SW480 (cell line): ENCODE measurements at regions not wholly inside any gene's neighbourhood (a gene's known extent, or its start where the extent isn't known, plus 50 kb on each side); places are given as distances from the start of the nearest gene placed in this dataset.
A peak's percentile ranks its signal among the peaks of the same experiment; 100 is the strongest.

Experiments
- DNase-seq: peaks from one replicate; pipeline ENCODE4 v3.0.0-alpha.2; 2016; ENCODE audit warnings: low spot score

DNA sequence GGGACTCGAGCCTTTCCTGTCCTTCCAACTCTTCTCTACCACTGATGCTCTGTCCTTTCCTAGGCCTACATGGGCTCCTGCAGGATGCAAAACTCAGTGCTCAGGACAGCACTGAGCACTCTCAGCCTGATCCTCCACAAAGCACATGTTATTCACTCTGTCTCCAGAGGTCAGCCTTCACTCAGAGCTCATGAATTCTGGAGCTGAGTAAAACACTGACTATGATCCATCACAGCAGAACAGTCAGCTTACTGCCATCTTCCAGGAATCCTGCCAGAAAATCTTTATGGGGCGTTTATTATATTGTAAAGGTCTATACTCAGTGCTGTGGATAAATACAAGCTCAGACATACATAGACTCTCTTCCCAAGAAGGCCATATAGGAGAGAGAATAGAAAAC lies 121.5 kb upstream of the CPEB2 start:
- no peak for DNase-seq

GRCh38 chr4:14883166-14883565 lies 119.1 kb upstream of the CPEB2 start:
- DNase-seq: no peak

- DNase-seq: no peak
Observed at GRCh38 chr4:14883661-14884060, 118.6 kb upstream of the CPEB2 start.

- DNase-seq: no peak
Observed at GRCh38 chr4:14887842-14888433, 114.3 kb upstream of the CPEB2 start.

GRCh38 chr4:14888790-14889572 lies 113.3 kb upstream of the CPEB2 start:
- DNase-seq: no peak

DNA sequence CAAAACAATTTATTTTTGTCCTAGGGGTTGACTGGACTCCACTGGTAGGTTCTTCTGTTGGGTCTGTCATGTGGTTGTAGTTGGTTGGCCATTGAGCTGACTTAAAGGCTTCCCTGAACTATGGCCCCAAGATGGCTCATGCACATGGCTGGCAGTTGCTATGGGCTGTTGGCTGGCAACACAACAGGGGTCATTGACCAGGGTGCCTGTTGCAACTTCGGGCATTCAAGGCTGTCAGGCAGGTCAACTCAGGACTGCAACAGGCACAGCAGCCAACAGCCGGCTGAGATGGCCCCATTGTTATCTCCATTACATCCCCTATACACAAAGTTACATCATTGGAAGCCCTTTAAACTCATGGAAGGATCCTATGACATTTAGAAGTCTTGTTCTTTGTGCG lies 109.7 kb upstream of the CPEB2 start:
- no peak for DNase-seq

GRCh38 chr4:14893713-14894112 lies 108.6 kb upstream of the CPEB2 start:
- DNase-seq: no peak

- no peak for DNase-seq
Observed at GRCh38 chr4:14894392-14895292, 107.6 kb upstream of the CPEB2 start.

DNA sequence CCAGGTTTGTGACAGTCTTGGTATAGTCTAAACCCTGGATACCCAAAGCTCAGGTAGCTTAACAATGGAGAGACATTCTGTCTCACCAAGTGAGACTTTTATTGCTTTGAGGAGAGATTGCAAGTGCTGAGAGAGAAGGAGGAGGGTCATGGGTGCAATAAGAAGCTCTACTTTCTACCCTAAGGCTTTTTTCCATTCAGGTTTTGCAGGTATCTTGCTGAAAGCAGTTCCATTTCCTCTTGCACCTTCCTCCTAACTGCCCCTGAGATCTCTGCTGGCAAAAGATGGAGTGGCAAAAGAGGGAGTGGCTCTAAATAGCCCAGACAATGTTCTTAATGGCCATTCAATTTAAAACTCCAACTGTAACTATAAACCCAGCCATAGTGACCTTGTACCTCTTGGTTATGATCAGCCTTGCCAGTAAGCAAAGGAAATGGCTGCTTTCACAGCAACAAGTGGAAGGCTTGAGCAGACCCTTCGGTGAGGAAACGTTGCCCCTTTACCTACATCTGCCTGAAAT lies 105.6 kb upstream of the CPEB2 start:
- no peak for DNase-seq

DNA sequence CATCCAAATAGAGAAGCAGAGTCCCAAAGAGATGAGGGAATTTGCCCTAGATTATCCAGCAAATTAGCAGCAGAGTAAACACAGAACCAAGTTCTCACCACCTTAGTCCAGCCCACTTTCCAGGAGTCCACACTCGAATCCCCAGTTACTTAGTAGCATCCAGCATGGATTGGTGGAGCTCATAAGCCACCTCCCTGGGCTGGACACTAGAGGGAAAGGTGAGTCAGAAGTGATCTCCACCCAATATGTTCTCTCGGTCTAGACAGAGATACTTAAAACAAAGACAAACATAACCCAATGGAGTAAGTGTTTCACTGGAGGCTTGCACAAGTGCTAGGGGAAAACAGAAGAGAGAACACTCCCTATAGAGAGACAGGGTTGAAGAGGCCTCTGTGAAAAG lies 105.1 kb upstream of the CPEB2 start:
- no peak for DNase-seq

DNA sequence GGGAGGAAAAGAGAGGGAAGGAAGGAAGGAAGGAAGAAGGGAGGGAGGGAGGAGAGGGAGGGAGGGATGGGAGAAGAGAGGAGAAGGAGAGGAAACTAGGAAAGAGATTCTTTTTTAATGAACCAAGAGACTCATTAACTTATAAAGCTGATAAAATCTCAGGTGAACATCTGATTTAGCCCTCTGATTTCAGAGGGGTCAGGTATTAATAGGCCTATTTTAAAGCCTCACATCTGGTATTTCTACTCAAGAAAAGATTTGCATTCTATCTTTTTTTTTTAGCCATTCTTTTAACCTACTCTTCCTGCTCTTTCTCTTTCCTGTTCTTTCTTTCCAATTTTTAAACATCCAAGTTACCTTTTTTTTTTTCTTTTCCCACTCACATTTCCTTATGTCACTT lies 103.3 kb upstream of the CPEB2 start:
- DNase-seq: no peak

DNA sequence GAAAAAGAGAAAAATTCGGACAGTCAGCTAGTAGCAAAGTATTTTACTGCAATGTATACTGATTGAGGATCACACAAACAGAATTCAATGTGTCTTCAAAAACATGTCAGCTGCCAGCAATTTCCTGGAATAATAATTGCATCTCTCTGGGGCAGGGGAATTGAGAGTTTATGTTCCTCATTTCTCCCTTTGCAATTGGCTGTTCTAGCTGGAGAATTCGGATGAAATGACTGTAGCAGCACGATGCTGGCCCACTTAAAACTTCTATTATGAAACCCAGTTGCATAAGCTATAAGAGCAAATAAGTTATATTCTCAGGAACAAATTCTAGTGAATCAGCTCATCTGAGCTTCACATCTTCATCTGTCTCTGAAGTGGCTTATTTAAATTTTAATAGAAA lies 99.9 kb upstream of the CPEB2 start:
- DNase-seq: no peak

DNA sequence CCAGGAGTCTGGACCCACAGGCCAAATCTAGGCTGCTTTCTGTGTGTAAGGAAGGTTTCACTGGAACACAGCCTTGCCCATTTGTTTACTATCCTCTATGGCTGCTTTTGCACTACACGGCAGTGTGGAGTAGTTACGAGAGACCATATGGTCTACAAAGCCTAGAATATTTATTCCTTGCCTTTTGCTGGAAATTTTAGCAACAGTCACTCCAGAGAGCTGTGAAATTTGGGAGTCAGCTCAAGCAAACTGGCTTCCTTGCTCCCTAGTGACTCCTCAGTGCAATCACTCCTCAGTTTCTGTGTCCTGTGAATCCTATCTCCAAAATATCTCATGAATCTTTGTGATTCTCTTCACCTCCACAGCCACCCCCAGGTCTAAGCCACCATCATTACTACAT lies 99.0 kb upstream of the CPEB2 start:
- DNase-seq: no peak

DNA sequence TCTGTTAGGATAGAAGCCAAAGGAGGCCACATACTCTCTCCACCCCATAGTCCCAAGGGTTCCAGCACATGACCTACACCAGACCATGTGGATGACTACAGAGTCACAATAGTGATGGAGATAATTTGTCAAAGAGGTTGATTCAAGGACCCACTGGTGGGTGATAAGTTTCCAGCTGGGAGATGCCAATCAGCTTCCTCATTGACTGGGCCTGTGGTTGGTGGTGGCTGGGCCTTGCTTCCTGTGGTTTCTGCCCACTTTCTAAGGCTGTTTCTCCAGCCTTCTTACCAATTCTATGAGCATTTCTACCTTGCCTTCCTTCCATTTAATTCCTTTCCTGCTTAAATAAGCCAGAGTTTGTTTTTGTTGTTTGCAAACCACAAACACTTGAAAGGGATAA lies 95.5 kb upstream of the CPEB2 start:
- DNase-seq: no peak

DNA sequence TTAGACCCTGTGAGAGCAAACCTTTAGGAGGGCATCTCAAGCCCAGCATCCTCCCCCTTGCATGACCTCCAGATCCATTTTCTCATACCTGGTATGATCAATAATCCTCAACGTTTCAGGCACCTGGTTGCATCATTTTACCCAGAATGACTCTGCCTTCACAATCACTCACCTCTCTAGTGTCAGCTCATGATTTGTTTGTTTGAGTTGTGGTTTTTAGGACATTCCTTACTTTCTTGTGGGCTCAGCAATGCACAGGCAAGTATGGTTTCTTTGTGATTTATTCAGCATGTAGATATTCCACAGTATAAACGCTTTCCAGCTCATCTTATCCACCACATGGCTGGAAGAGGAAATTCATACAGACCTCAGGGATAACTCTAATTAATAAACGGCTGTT lies 93.6 kb upstream of the CPEB2 start:
- DNase-seq: peak; percentile 89

- no peak for DNase-seq
Observed at GRCh38 chr4:14910411-14910810, 91.9 kb upstream of the CPEB2 start.

- no peak for DNase-seq
Observed at GRCh38 chr4:14912426-14912825, 89.9 kb upstream of the CPEB2 start.

GRCh38 chr4:14915018-14915417 lies 87.3 kb upstream of the CPEB2 start:
- DNase-seq: no peak

DNA sequence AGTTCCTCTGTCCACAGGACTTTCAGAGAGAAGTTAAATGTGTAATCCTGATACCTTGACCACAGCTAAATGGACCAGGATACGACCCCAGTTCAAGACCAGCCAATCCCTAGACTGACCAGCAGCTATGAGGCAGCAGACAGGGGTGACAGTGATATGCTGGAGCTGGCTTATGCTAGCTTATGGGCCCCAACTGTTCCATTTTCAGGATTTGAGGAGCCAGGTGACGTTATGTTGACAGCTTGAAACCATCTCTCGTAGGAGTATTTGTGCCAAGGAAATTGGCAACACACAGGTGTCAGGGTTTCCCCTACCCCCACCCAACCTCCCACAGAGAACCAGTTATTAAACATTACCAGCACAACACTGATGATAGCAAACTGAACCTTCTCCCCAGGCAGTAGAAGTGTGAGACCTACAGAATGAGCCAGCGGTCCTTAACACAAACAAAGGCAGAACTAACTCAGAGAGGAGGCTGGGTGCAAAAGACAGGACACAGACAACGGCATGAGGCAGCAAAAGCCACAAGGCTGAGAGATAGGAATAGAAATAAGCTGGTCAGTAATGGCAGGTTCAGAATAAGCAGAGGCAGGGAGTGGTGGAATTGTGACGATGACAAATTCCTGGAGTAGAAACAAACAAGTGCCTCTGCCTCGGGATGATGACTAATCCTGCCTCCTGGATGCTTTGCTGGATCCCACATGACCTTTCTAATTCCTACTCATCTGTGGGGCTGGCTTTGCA lies 85.6 kb upstream of the CPEB2 start:
- peak; percentile 71 for DNase-seq

DNA sequence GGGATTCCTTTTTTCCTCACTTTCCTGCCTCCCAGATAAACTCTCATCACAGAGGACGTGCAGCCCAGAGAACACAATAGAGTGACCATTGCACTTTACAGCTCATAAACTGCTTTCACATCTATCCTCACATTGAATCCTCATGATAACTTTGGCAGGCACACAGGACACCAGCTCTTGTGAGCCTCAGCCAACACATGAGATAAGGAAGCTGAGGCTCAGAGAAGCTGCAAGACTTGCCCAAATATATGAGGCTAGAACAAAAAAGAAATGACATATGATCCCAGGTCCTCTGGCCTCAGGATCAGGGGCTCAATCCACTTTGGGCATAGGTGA lies 85.0 kb upstream of the CPEB2 start:
- DNase-seq: no peak

- no peak for DNase-seq
Observed at GRCh38 chr4:14918336-14918735, 83.9 kb upstream of the CPEB2 start.

- no peak for DNase-seq
Observed at GRCh38 chr4:14919785-14920184, 82.5 kb upstream of the CPEB2 start.
